Epithelial cell of prostate (primary cell): ENCODE measurements at regions not wholly inside any gene's neighbourhood (a gene's known extent, or its start where the extent isn't known, plus 50 kb on each side); places are given as distances from the start of the nearest gene placed in this dataset.

Source experiments
- DNase-seq: peaks from one replicate; pipeline ENCODE4 v3.0.0-alpha.2; 2011; ENCODE audit warnings: low read depth, low spot score
- H3K27ac ChIP-seq: fragments of 450-650 bp; 2 replicates; pipeline ENCODE4 v1.5.1; 2017; ENCODE audit warnings: mild to moderate bottlenecking

GRCh38 chr4:179544496-179544895 lies 2102.3 kb upstream of the AGA start:
- DNase-seq: no peak

GRCh38 chr4:179552131-179552530 lies 2109.9 kb upstream of the AGA start:
- H3K27ac ChIP-seq: no peak overlapping the region
- no peak for DNase-seq

More at GRCh38 chr4:179544496-179544895, 2102.3 kb upstream of the AGA start:
- H3K27ac ChIP-seq: no peak overlapping the region

GRCh38 chr4:179563741-179564140 lies 2121.5 kb upstream of the AGA start:
- DNase-seq: no peak
- no peak overlapping the region for H3K27ac ChIP-seq

- DNase-seq: no peak
These were observed 2127.3 kb upstream of the AGA start for GRCh38 chr4:179569549-179569948.

GRCh38 chr4:179582164-179582905 lies 2140.1 kb upstream of the AGA start:
- no peak overlapping the region for H3K27ac ChIP-seq
- DNase-seq: no peak

More at GRCh38 chr4:179569549-179569948, 2127.3 kb upstream of the AGA start:
- H3K27ac ChIP-seq: no peak overlapping the region

GRCh38 chr4:179583221-179583620 lies 2141.0 kb upstream of the AGA start:
- no peak for DNase-seq
- no peak overlapping the region for H3K27ac ChIP-seq

GRCh38 chr4:179584101-179584500 lies 2141.9 kb upstream of the AGA start:
- H3K27ac ChIP-seq: no peak overlapping the region
- DNase-seq: no peak

- DNase-seq: no peak
- H3K27ac ChIP-seq: no peak overlapping the region
These were observed 2143.5 kb upstream of the AGA start for GRCh38 chr4:179585761-179586160.

GRCh38 chr4:179586460-179586859 lies 2144.2 kb upstream of the AGA start:
- H3K27ac ChIP-seq: no peak overlapping the region
- no peak for DNase-seq

- no peak for DNase-seq
- no peak overlapping the region for H3K27ac ChIP-seq
These were observed 2153.6 kb upstream of the AGA start for GRCh38 chr4:179595671-179596410.

- no peak overlapping the region for H3K27ac ChIP-seq
- no peak for DNase-seq
These were observed 2154.4 kb upstream of the AGA start for GRCh38 chr4:179596621-179597020.

- DNase-seq: no peak
- H3K27ac ChIP-seq: no peak overlapping the region
These were observed 2155.1 kb upstream of the AGA start for GRCh38 chr4:179597301-179597700.

- no peak for DNase-seq
- no peak overlapping the region for H3K27ac ChIP-seq
These were observed 2159.4 kb upstream of the AGA start for GRCh38 chr4:179601671-179602070.

- DNase-seq: no peak
- no peak overlapping the region for H3K27ac ChIP-seq
These were observed 2163.0 kb upstream of the AGA start for GRCh38 chr4:179605196-179605595.

- H3K27ac ChIP-seq: no peak overlapping the region
- no peak for DNase-seq
These were observed 2164.8 kb upstream of the AGA start for GRCh38 chr4:179607003-179607402.

GRCh38 chr4:179615704-179616103 lies 2173.5 kb upstream of the AGA start:
- DNase-seq: no peak
- H3K27ac ChIP-seq: no peak overlapping the region

- no peak for DNase-seq
- no peak overlapping the region for H3K27ac ChIP-seq
These were observed 2176.7 kb upstream of the AGA start for GRCh38 chr4:179618966-179619365.

GRCh38 chr4:179624768-179625181 lies 2182.5 kb upstream of the AGA start:
- peak overlapping the region; percentile 51 for H3K27ac ChIP-seq
- no peak for DNase-seq

- DNase-seq: no peak
- H3K27ac ChIP-seq: peak overlapping the region; percentile 51
These were observed 2183.2 kb upstream of the AGA start for GRCh38 chr4:179625406-179625805.

GRCh38 chr4:179626687-179627086 lies 2184.4 kb upstream of the AGA start:
- H3K27ac ChIP-seq: no peak overlapping the region
- no peak for DNase-seq

- no peak for DNase-seq
- H3K27ac ChIP-seq: no peak overlapping the region
These were observed 2189.1 kb upstream of the AGA start for GRCh38 chr4:179631321-179631720.

- DNase-seq: no peak
- no peak overlapping the region for H3K27ac ChIP-seq
These were observed 2192.6 kb upstream of the AGA start for GRCh38 chr4:179634862-179635261.
